K562 (cell line): ENCODE measurements at regions not wholly inside any gene's neighbourhood (a gene's known extent, or its start where the extent isn't known, plus 50 kb on each side); places are given as distances from the start of the nearest gene placed in this dataset.

ENCODE experiments used
- FOS ChIP-seq: IDR thresholded peaks from 3 replicates; pipeline ENCODE4 v1.6.1; 2011; ENCODE audit not compliant: insufficient read length; ENCODE audit errors: extremely low read depth
- JUND ChIP-seq, 2 experiments: IDR thresholded peaks; 2 replicates in 1 of 2; 3 replicates in 1 of 2; pipeline ENCODE4 v1.6.1; 2011; ENCODE audit warnings: borderline replicate concordance in 2 of 2, low read depth in 2 of 2, low read length in 2 of 2, improper control_type of control experiment in 1 of 2, missing biosample characterization in 1 of 2, missing genetic modification characterization in 1 of 2, missing genetic modification reagents in 1 of 2
- MTA2 ChIP-seq: fragments of 450-650 bp; IDR thresholded peaks from 2 replicates; pipeline ENCODE4 v1.6.1; 2016; ENCODE audit warnings: low read depth
- NFIC ChIP-seq: fragments of 450-650 bp; IDR thresholded peaks from 2 replicates; pipeline ENCODE4 v1.6.1; 2017; ENCODE audit warnings: mild to moderate bottlenecking, inconsistent platforms
- PRPF4 ChIP-seq: fragments of 200-400 bp; formaldehyde crosslinking; IDR thresholded peaks from one replicate; pipeline ENCODE4 v1.6.1; 2017; ENCODE audit warnings: low read length, low read depth, mild to moderate bottlenecking; ENCODE audit not compliant: insufficient read depth, poor library complexity, severe bottlenecking
- THAP7 ChIP-seq: fragments of 250-450 bp; sonication (Bioruptor Pico); IDR thresholded peaks from 2 replicates; pipeline ENCODE4 v1.5.0; 2021
- YY1 ChIP-seq, 3 experiments: IDR thresholded peaks; 2 replicates each; pipeline ENCODE4 v1.6.1; 2011; ENCODE audit warnings: low read length in 2 of 3, mild to moderate bottlenecking in 2 of 3, moderate library complexity in 2 of 3, borderline replicate concordance in 1 of 3, control low read depth in 1 of 3, low read depth in 1 of 3; ENCODE audit not compliant: insufficient read depth in 3 of 3, insufficient replicate concordance in 2 of 3, control insufficient read depth in 1 of 3, insufficient read length in 1 of 3; ENCODE audit errors: extremely low read depth in 1 of 3
- TF ChIP-seq, protein P1 (sequence below), 2 experiments: IDR thresholded peaks; 2 replicates each; pipeline ENCODE4 v1.6.1; 2011; ENCODE audit warnings: borderline replicate concordance in 1 of 2, control low read depth in 1 of 2, low read depth in 1 of 2, low read length in 1 of 2, mild to moderate bottlenecking in 1 of 2, mixed read lengths in 1 of 2, moderate library complexity in 1 of 2; ENCODE audit not compliant: insufficient read depth in 1 of 2, insufficient read length in 1 of 2, poor library complexity in 1 of 2, severe bottlenecking in 1 of 2; ENCODE audit errors: extremely low read depth in 1 of 2

DNA sequence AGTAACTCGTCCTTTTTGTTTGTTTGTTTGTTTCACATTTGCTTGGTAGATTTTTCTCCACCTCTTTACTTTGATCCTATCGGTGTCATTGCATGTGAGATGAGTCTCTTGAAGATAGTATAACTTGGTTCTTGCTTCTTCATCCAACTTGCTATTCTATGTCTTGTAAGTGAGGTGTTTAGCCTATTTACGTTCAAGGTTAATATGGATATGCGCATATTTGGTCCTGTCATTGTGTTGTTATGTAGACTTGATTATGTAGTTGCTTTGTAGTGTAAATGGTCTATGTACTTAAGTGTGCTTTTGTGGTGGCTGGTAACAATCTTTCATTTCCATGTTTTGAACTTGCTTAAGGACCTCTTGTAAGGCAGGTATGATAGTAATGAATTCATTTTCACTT lies 192.8 kb upstream of the MAGI2 start:
- no peak for TF ChIP-seq PRPF4
- no peak for TF ChIP-seq MTA2
- no peak for TF ChIP-seq JUND (IDR thresholded peaks at IDR 0.05; ENCODE audit: borderline replicate concordance, low read depth, low read length)
- no peak for TF ChIP-seq JUND (tag; IDR thresholded peaks at IDR 0.05; ENCODE audit: borderline replicate concordance, low read depth, low read length)
- TF ChIP-seq, protein P1, sequence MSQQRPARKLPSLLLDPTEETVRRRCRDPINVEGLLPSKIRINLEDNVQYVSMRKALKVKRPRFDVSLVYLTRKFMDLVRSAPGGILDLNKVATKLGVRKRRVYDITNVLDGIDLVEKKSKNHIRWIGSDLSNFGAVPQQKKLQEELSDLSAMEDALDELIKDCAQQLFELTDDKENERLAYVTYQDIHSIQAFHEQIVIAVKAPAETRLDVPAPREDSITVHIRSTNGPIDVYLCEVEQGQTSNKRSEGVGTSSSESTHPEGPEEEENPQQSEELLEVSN (IDR thresholded peaks at IDR 0.05; ENCODE audit: borderline replicate concordance in 1 of 2, extremely low read depth in 1 of 2, insufficient read depth in 1 of 2, insufficient read length in 1 of 2, low read depth in 1 of 2, low read length in 1 of 2, poor library complexity in 1 of 2, severe bottlenecking in 1 of 2), result no peak
- TF ChIP-seq THAP7 (CRISPR knock-in tag), result no peak
- no peak for TF ChIP-seq YY1 (IDR thresholded peaks at IDR 0.05; ENCODE audit: borderline replicate concordance in 1 of 3, control insufficient read depth in 1 of 3, extremely low read depth in 1 of 3, insufficient read depth in 3 of 3, insufficient read length in 1 of 3, insufficient replicate concordance in 2 of 3, low read depth in 1 of 3, low read length in 2 of 3)
- no peak for TF ChIP-seq NFIC
- no peak for TF ChIP-seq FOS
